AG09319 (cell line): ENCODE measurements at regions not wholly inside any gene's neighbourhood (a gene's known extent, or its start where the extent isn't known, plus 50 kb on each side); places are given as distances from the start of the nearest gene placed in this dataset.
"Not testable (repeated sequence)": the region's sequence is repeated elsewhere in the genome, so short reads cannot be mapped to it uniquely, and the experiment has no call there.

Source experiments
- DNase-seq: peaks from one replicate; pipeline ENCODE4 v3.0.0-alpha.2; 2010; ENCODE audit warnings: low read depth; ENCODE audit errors: extremely low read depth

- not testable (repeated sequence) for DNase-seq
Observed at GRCh38 chr5:34096033-34096432, 53.0 kb upstream of the C1QTNF3 start.

- DNase-seq, result not testable (repeated sequence)
Observed at GRCh38 chr5:34099891-34100290, 56.9 kb upstream of the C1QTNF3 start.

- DNase-seq, result not testable (repeated sequence)
Observed at GRCh38 chr5:34101567-34101966, 58.6 kb upstream of the C1QTNF3 start.

GRCh38 chr5:34108897-34109296, 65.9 kb upstream of the C1QTNF3 start:
- not testable (repeated sequence) for DNase-seq

GRCh38 chr5:34124280-34124679, 81.3 kb upstream of the C1QTNF3 start:
- not testable (repeated sequence) for DNase-seq

GRCh38 chr5:34125354-34125753, 82.3 kb upstream of the C1QTNF3 start:
- DNase-seq, result not testable (repeated sequence)

GRCh38 chr5:34126741-34127140, 83.7 kb upstream of the C1QTNF3 start:
- DNase-seq, result not testable (repeated sequence)

GRCh38 chr5:34127818-34128217, 84.8 kb upstream of the C1QTNF3 start:
- DNase-seq, result not testable (repeated sequence)

GRCh38 chr5:34128890-34129289, 85.9 kb upstream of the C1QTNF3 start:
- not testable (repeated sequence) for DNase-seq

GRCh38 chr5:34154988-34155387, 112.0 kb upstream of the C1QTNF3 start:
- DNase-seq, result not testable (repeated sequence)

GRCh38 chr5:34156703-34157414, 113.8 kb upstream of the C1QTNF3 start:
- peak; percentile 35 for DNase-seq

- not testable (repeated sequence) for DNase-seq
Observed at GRCh38 chr5:34160904-34161303, 117.9 kb upstream of the C1QTNF3 start.

- DNase-seq, result not testable (repeated sequence)
Observed at GRCh38 chr5:34171398-34171797, 128.4 kb upstream of the C1QTNF3 start.

- DNase-seq, result not testable (repeated sequence)
Observed at GRCh38 chr5:34179453-34180190, 136.6 kb upstream of the C1QTNF3 start.

- not testable (repeated sequence) for DNase-seq
Observed at GRCh38 chr5:34180225-34180624, 137.2 kb upstream of the C1QTNF3 start.

- DNase-seq, result not testable (repeated sequence)
Observed at GRCh38 chr5:34180940-34181614, 138.1 kb upstream of the C1QTNF3 start.

GRCh38 chr5:34185005-34185404, 142.0 kb upstream of the C1QTNF3 start:
- not testable (repeated sequence) for DNase-seq

- not testable (repeated sequence) for DNase-seq
Observed at GRCh38 chr5:34185572-34185971, 142.6 kb upstream of the C1QTNF3 start.

- not testable (repeated sequence) for DNase-seq
Observed at GRCh38 chr5:34186108-34186507, 143.1 kb upstream of the C1QTNF3 start.

- not testable (repeated sequence) for DNase-seq
Observed at GRCh38 chr5:34186865-34187264, 143.9 kb upstream of the C1QTNF3 start.

GRCh38 chr5:34187441-34187840, 144.4 kb upstream of the C1QTNF3 start:
- not testable (repeated sequence) for DNase-seq
